Middle frontal gyrus (tissue), 1 donor: ENCODE measurements at regions not wholly inside any gene's neighbourhood (a gene's known extent, or its start where the extent isn't known, plus 50 kb on each side); places are given as distances from the start of the nearest gene placed in this dataset.
"Not testable (repeated sequence)": the region's sequence is repeated elsewhere in the genome, so short reads cannot be mapped to it uniquely, and the experiment has no call there.

Experiments used
- DNase-seq: peaks from one replicate; pipeline ENCODE4 v3.0.0-alpha.2; 2015; ENCODE audit warnings: low spot score; ENCODE audit errors: extremely low spot score

- no peak for DNase-seq
These were observed 839.6 kb upstream of the GOT2 start for GRCh38 chr16:59573528-59574271.

- no peak for DNase-seq
These were observed 833.4 kb upstream of the GOT2 start for GRCh38 chr16:59567496-59567895.

GRCh38 chr16:59566446-59566845 lies 832.3 kb upstream of the GOT2 start:
- DNase-seq = no peak

- no peak for DNase-seq
These were observed 824.6 kb upstream of the GOT2 start for GRCh38 chr16:59558679-59559078.

GRCh38 chr16:59552164-59552563 lies 818.0 kb upstream of the GOT2 start:
- DNase-seq = no peak

GRCh38 chr16:59545721-59546120 lies 811.6 kb upstream of the GOT2 start:
- DNase-seq = no peak

- no peak for DNase-seq
These were observed 809.5 kb upstream of the GOT2 start for GRCh38 chr16:59543641-59544040.

GRCh38 chr16:59540621-59541020 lies 806.5 kb upstream of the GOT2 start:
- DNase-seq = no peak

- DNase-seq = no peak
These were observed 801.2 kb upstream of the GOT2 start for GRCh38 chr16:59535298-59535697.

GRCh38 chr16:59527206-59527997 lies 793.3 kb upstream of the GOT2 start:
- DNase-seq = no peak

- DNase-seq = no peak
These were observed 788.7 kb upstream of the GOT2 start for GRCh38 chr16:59522826-59523225.

- not testable (repeated sequence) for DNase-seq
These were observed 784.6 kb upstream of the GOT2 start for GRCh38 chr16:59518721-59519120.

- no peak for DNase-seq
These were observed 780.5 kb upstream of the GOT2 start for GRCh38 chr16:59514651-59515050.

- DNase-seq = no peak
These were observed 775.9 kb upstream of the GOT2 start for GRCh38 chr16:59510008-59510424.

- no peak for DNase-seq
These were observed 766.5 kb upstream of the GOT2 start for GRCh38 chr16:59500601-59501000.

GRCh38 chr16:59487067-59487466 lies 753.0 kb upstream of the GOT2 start:
- DNase-seq = no peak

- no peak for DNase-seq
These were observed 750.9 kb upstream of the GOT2 start for GRCh38 chr16:59484833-59485516.

GRCh38 chr16:59478838-59479237 lies 744.7 kb upstream of the GOT2 start:
- no peak for DNase-seq

GRCh38 chr16:59470556-59470955 lies 736.4 kb upstream of the GOT2 start:
- no peak for DNase-seq

GRCh38 chr16:59469266-59469665 lies 735.1 kb upstream of the GOT2 start:
- no peak for DNase-seq

GRCh38 chr16:59463776-59464175 lies 729.7 kb upstream of the GOT2 start:
- DNase-seq = no peak

- DNase-seq = no peak
These were observed 725.7 kb upstream of the GOT2 start for GRCh38 chr16:59459806-59460205.
